BLaER1 treated with 17β-estradiol and CSF1 and Interleukin-3, amounts not matched to agents 10 nM and 100 nM (cell line): ENCODE measurements at regions not wholly inside any gene's neighbourhood (a gene's known extent, or its start where the extent isn't known, plus 50 kb on each side); places are given as distances from the start of the nearest gene placed in this dataset.

Experiments used
- H3K27ac ChIP-seq, 11 experiments: shearing (Covaris generic); formaldehyde crosslinking; 2 replicates each; pipeline ENCODE4 v1.8.1; 2022
- H3K27me3 ChIP-seq, 11 experiments: shearing (Covaris generic); formaldehyde crosslinking; 2 replicates each; pipeline ENCODE4 v1.8.1; 2022
- H3K36me3 ChIP-seq, 11 experiments: shearing (Covaris generic); formaldehyde crosslinking; 2 replicates each; pipeline ENCODE4 v1.8.1; 2022
- H3K4me1 ChIP-seq, 10 experiments: shearing (Covaris generic); formaldehyde crosslinking; 2 replicates each; pipeline ENCODE4 v1.8.1; 2022
- H3K4me2 ChIP-seq, 11 experiments: shearing (Covaris generic); formaldehyde crosslinking; 2 replicates each; pipeline ENCODE4 v1.8.1; 2022
- H3K4me3 ChIP-seq, 10 experiments: shearing (Covaris generic); formaldehyde crosslinking; 2 replicates each; pipeline ENCODE4 v1.8.1; 2022
- H3K9ac ChIP-seq, 11 experiments: shearing (Covaris generic); formaldehyde crosslinking; 2 replicates each; pipeline ENCODE4 v1.8.1; 2022
- H3K9me3 ChIP-seq, 11 experiments: shearing (Covaris generic); formaldehyde crosslinking; replicated peaks in 1 of 11; 2 replicates each; pipeline ENCODE4 v1.8.1; 2022
- H4K20me1 ChIP-seq, 11 experiments: shearing (Covaris generic); formaldehyde crosslinking; 2 replicates each; pipeline ENCODE4 v1.8.1; 2022
- Cebpa-rat ChIP-seq, 11 experiments: shearing (Covaris generic); IDR thresholded peaks; 2 replicates each; pipeline ENCODE4 v1.8.1; 2022

- H3K36me3 ChIP-seq = no peaks in the 10 kb centered on the region
- no peak for TF ChIP-seq Cebpa-rat (IDR thresholded peaks at IDR 0.05)
- no peak overlapping the region for H3K4me2 ChIP-seq
- H3K27me3 ChIP-seq = no peaks in the 10 kb centered on the region; a peak in 3 of 22 replicates
- peaks cover 0 to 27% (median 22%) of the 10 kb centered on the region in 10 experiments; a peak in 16 of 20 replicates for H3K4me1 ChIP-seq
- H3K9me3 ChIP-seq = peaks cover 0 to 16% (median 4%) of the 10 kb centered on the region in 11 experiments; a peak in 4 of 22 replicates
- H3K4me3 ChIP-seq = no peak overlapping the region
- no peak overlapping the region for H3K9ac ChIP-seq
- no peak overlapping the region for H3K27ac ChIP-seq
- no peaks in the 10 kb centered on the region for H4K20me1 ChIP-seq
Measured at GRCh38 chrX:73768886-73769285, 83.6 kb downstream of the XIST start.

- Histone ChIP-seq H3K36me3 (no peaks in the 10 kb centered on the region), H3K9ac (no peak overlapping the region), H3K9me3 (peaks cover 0 to 16% (median 4%) of the 10 kb centered on the region in 11 experiments; a peak in 4 of 22 replicates), H3K27ac (no peak overlapping the region), H3K4me1 (peaks cover 0 to 27% (median 22%) of the 10 kb centered on the region in 10 experiments; a peak in 16 of 20 replicates), H3K27me3 (no peaks in the 10 kb centered on the region; a peak in 3 of 22 replicates), H3K4me2 (no peak overlapping the region), H4K20me1 (no peaks in the 10 kb centered on the region), H3K4me3 (no peak overlapping the region)
- no peak for TF ChIP-seq Cebpa-rat (IDR thresholded peaks at IDR 0.05)
Measured at GRCh38 chrX:73768160-73768559, 84.4 kb downstream of the XIST start.

GRCh38 chrX:73767017-73767416 is 85.5 kb downstream of the XIST start:
- H3K27ac ChIP-seq = peak overlapping the region in 5 of 11 experiments; percentile 17 to 64 (median 50); a peak in 8 of 22 replicates
- H3K27me3 ChIP-seq = no peaks in the 10 kb centered on the region; a peak in 3 of 22 replicates

GRCh38 chrX:73766431-73766795 is 86.1 kb downstream of the XIST start:
- Histone ChIP-seq H3K4me3 (no peak overlapping the region), H3K27ac (peak overlapping the region in 6 of 11 experiments; percentile 17 to 64 (median 46); a peak in 11 of 22 replicates), H3K9me3 (peaks cover 0 to 19% (median 7%) of the 10 kb centered on the region in 11 experiments; a peak in 8 of 22 replicates), H3K9ac (0 out of 22 replicates have a peak overlapping the region, but pooled peaks of 1 of the 11 experiments have one; percentile 2), H3K4me1 (peaks cover 0 to 27% (median 22%) of the 10 kb centered on the region in 10 experiments; a peak in 16 of 20 replicates), H3K4me2 (peak overlapping the region in 9 of 11 experiments; percentile 36 to 70 (median 62); a peak in 16 of 22 replicates), H4K20me1 (no peaks in the 10 kb centered on the region), H3K27me3 (no peaks in the 10 kb centered on the region; a peak in 3 of 22 replicates), H3K36me3 (no peaks in the 10 kb centered on the region)
- no peak for TF ChIP-seq Cebpa-rat (IDR thresholded peaks at IDR 0.05)

More at GRCh38 chrX:73767017-73767416, 85.5 kb downstream of the XIST start:
- peaks cover 0 to 19% (median 5%) of the 10 kb centered on the region in 11 experiments; a peak in 7 of 22 replicates for H3K9me3 ChIP-seq
- H3K9ac ChIP-seq = no peak overlapping the region
- H3K36me3 ChIP-seq = no peaks in the 10 kb centered on the region
- TF ChIP-seq Cebpa-rat (IDR thresholded peaks at IDR 0.05) = no peak
- H4K20me1 ChIP-seq = no peaks in the 10 kb centered on the region
- no peak overlapping the region for H3K4me3 ChIP-seq
- peak overlapping the region in 8 of 11 experiments; percentile 36 to 70 (median 62); a peak in 16 of 22 replicates for H3K4me2 ChIP-seq
- H3K4me1 ChIP-seq = peaks cover 0 to 27% (median 22%) of the 10 kb centered on the region in 10 experiments; a peak in 16 of 20 replicates

GRCh38 chrX:73765776-73766430 is 86.6 kb downstream of the XIST start:
- Histone ChIP-seq H3K36me3 (no peaks in the 10 kb centered on the region), H3K27ac (peak overlapping the region in 6 of 11 experiments; percentile 22 to 64 (median 46); a peak in 9 of 22 replicates), H3K9me3 (peaks cover 3 to 23% (median 9%) of the 10 kb centered on the region in 11 experiments; a peak in 10 of 22 replicates), H3K4me2 (peak overlapping the region in 10 of 11 experiments; percentile 5 to 70 (median 60); a peak in 17 of 22 replicates), H3K4me1 (peaks cover 0 to 27% (median 22%) of the 10 kb centered on the region in 10 experiments; a peak in 16 of 20 replicates), H3K4me3 (no peak overlapping the region), H4K20me1 (no peaks in the 10 kb centered on the region), H3K27me3 (no peaks in the 10 kb centered on the region; a peak in 1 of 22 replicates), H3K9ac (no peak overlapping the region)
- no peak for TF ChIP-seq Cebpa-rat (IDR thresholded peaks at IDR 0.05)

GRCh38 chrX:73758250-73758649 is 94.3 kb downstream of the XIST start:
- no peaks in the 10 kb centered on the region for H3K4me1 ChIP-seq
- peaks cover 0 to 12% (median 0%) of the 10 kb centered on the region in 11 experiments; a peak in 4 of 22 replicates for H3K27me3 ChIP-seq
- H3K36me3 ChIP-seq = no peaks in the 10 kb centered on the region
- peaks cover 4 to 31% (median 21%) of the 10 kb centered on the region in 11 experiments; a peak in 13 of 22 replicates for H3K9me3 ChIP-seq
- TF ChIP-seq Cebpa-rat (IDR thresholded peaks at IDR 0.05) = no peak
- no peak overlapping the region for H3K9ac ChIP-seq
- H3K27ac ChIP-seq = no peak overlapping the region
- no peak overlapping the region for H3K4me2 ChIP-seq
- H4K20me1 ChIP-seq = no peaks in the 10 kb centered on the region
- no peak overlapping the region for H3K4me3 ChIP-seq
